Ammon's horn (tissue), 1 donor: ENCODE measurements at regions not wholly inside any gene's neighbourhood (a gene's known extent, or its start where the extent isn't known, plus 50 kb on each side); places are given as distances from the start of the nearest gene placed in this dataset.
"Not testable (repeated sequence)": the region's sequence is repeated elsewhere in the genome, so short reads cannot be mapped to it uniquely, and the experiment has no call there.

ENCODE experiments used
- DNase-seq: peaks from one replicate; pipeline ENCODE4 v3.0.0-alpha.2; 2016; ENCODE audit warnings: low spot score

DNA sequence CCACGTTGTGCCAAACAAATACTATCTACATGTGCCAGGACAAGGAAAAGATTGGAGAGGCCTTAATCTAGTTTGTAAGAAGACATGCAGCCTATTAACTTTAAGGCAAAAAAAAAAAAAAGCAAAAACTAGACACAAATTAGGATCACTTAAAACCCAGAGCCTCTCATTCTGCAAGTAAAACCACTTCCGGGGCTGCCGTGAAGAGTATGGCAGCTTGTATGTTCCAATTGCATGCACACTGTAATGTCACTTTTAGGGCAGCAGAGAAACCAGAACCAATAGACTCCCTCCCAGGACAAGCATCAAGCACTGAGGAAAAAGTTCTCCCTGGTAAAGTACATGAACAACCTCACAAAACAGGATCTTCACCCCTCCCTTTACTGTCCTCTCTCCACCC, 70.6 kb downstream of the RSL24D1 start:
- DNase-seq: no peak

DNA sequence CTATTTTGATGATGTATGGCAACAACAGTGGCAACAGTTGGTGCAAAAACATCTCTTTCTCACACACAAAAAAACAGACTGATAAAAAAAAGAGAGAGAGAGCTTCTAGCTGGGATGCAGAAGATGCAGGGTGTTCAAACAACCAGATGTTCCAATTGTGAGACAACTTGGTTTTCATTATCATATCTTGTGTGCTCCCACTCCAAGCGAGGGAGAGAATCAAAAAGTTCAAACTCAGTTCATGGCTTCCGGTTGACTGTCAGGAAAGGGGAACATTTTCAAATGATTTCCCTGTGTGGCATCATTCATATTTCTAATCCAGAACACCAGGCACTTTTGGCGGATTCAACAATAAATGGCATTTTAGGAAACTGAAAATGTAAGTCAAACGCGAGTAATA, 72.1 kb downstream of the RSL24D1 start:
- DNase-seq: no peak

DNA sequence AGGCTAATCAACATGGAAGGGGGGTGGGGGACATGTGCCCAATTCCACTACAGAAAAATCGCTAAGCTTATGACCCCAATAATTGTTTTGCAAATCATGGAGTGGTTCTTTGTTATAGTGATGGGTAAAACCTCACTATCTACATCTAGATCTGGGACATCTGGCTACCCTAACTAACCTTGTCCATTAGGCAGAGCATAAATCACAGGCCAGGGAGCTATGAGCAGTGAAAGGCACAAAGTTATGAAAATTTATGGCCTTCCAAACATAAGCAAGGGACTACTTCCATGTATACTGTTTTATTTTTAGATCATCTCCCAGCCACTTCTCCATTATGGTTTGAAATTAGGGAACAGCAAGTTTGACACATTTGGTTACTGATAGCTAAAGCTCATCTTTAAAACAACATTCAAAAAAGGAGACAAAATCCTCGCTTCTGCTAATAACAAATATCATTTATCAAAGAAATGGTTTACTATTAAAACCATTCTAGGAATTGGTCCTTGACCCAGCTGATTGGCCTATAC, 78.3 kb downstream of the RSL24D1 start:
- DNase-seq: no peak

DNA sequence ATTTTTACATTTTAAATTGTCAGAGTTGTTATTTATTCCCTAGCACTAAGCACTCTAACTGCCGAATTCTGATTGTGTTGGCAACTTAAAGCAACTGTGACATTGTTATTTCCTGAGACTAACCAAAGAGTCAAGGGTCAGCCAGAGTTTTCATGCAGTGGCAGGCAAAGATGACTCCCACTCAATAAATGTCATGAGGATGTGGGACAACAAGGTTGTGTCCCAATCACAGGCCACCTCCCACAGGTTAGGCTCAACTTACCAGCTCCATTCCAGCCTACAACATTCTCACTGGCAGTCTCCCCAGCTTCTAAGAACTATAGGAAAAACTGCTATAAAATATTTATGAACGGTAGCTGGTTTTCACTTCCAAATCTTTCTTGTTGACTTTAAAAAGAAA, 80.1 kb downstream of the RSL24D1 start:
- no peak for DNase-seq

DNA sequence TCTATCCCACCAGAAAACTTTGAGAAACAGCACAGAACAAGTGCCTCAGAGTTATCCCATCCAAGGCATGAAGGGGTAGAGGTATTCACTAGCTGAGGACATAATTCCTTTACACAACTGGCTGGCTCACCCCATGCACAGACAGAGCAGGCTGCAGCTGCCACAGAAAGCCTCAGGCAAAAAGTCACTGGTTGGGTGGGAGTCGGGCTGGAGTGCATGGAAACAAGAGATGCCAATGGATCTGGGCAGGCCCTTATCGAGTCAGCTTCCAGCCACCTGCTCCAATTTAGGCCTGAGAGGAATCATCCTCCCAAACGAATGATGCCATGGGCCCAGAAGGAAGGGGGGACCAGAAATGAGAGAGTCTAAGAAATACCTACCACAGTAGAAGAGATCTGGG, 83.0 kb downstream of the RSL24D1 start:
- no peak for DNase-seq

DNA sequence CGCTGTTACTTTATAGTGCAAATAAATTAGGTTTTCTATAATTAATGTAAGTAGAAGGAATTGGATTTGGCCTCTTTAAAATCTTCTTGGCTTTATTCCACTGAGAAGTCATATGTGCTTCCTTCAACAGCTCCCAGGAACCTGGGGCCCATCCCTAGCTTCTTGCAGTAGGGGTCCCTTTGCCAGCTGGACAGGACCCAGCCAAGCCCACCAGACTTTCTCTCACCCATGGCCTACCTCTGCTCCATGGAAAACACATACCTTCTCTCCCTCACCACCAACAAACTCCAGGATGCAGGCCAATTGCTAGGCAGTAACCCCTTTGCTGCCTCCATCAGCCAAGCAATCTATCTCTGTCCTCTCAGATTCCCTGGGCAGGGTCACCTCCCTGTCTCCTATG, 84.0 kb downstream of the RSL24D1 start:
- no peak for DNase-seq

DNA sequence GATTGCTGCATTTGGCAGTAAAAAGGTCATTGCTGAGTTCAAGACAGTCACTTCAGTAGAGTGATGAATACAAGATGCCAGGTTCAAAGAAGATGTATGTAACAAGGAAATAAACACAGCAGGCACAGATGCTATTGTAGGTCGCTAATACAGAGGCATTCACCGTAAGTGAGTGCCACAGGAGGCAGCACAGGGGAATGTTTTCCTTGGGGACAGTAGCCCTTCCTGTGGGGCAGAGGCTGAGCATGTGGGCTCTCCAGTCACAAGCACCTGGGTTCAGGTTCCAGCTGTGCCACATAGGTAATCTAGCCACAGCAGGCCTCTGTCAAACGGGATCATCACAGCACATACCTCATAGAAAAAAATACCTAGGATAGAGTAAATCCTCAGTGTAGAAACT, 86.3 kb downstream of the RSL24D1 start:
- no peak for DNase-seq

DNA sequence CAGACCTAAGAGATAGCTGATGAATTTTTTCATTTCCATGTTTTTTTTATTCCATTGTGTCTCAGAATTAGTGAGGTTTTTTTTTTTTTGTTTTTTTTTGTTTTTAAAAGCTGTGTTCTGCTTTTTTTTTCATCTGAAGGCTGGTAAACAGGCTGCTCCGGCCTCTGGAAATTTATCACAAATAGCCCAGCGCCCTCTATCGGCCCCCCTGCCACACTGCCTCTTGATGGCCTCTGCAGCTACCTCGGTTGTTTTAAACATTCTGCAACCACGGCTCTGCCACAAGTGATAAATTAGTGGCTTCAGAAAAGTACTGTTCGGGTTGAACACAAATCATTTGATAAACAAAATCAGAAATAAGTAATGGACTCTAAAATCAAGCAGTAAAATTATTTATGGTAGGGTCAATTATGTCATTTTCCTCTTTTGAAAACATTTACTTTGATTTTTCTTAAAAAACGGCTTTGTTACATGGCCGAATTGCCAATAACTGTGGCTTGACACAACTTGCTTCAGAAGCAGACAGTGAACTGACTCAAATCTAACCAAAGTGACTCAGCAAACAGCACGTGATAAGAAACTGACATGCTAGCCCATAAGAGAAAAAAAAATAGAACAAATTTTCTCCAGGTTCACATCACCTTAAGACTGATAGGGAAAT, 87.8 kb downstream of the RSL24D1 start:
- peak; percentile 77 for DNase-seq

DNA sequence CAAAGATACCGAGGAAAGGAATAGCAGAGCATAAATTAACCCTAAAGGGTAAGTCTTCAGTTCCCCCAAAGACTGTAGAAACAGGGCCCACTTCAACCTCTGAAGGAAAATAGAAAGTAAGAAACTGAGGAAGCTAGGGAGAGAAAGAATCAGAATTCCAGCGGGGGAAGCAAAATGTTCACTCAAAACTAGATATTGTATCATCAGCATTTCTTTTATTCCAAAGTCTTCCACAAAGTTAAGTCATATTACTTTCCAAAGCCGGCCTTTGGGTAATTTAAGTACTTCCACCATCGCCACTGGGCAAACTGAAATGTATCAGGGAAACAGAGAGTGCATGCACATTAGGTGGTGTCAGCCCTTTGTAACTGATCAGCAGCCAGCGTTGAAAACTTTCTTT, 88.3 kb downstream of the RSL24D1 start:
- DNase-seq: no peak

DNA sequence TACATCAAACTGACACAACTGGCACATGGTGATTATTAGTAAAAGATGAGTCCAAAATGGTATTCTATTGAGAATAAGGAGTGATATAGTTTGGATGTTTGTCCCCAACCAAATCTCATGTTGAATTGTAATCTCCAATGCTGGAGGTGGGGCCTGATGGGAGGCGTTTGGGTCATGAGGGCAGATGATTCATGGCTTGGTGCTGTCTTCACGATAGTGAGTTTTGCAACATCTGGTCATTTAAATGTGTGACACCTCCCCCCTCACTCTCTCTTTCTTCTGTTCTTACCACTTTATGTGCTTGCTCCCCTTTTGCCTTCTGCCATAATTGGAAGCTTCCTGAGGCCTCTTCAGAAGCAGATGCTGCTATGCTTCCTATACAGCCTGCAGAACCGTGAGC, 90.6 kb downstream of the RSL24D1 start:
- DNase-seq: no peak

DNA sequence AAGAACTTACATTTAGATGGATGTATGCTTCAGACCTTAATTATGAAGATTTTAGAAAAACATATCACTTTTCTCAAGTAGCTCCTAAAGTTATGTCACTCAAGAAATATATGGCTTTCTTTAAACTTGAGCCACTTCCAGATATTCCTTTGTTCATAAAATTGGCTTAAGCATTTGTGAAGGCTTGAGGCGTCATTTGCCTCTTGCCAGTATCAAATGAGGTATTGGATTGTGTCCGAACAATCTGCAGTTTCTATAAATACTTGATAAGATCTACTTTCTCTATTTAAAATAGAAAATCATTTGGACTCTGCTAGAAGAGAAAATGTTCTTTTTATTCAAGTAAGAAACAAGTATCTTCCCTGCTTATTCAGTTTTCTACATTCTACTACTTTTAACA, 102.6 kb downstream of the RSL24D1 start:
- DNase-seq: no peak

DNA sequence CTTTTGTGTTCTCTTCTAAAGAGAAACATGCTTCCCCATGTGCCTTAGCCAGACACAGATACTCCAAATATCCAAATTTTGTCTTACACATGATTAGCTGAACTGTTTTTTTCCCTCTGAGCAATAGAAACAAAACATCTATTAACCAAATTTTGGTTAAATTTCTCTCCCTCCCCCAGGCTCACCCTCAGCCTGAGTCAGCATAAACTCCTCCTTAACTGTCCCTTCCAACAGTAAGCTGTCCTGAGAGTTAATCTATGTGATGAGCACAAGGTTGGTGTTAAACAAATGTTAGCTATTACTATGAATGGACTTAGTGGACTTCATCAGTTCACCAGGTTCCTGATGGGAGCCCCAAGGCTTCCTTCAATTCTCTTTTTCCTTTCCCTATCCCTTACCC, 108.5 kb downstream of the RSL24D1 start:
- DNase-seq: no peak

DNA sequence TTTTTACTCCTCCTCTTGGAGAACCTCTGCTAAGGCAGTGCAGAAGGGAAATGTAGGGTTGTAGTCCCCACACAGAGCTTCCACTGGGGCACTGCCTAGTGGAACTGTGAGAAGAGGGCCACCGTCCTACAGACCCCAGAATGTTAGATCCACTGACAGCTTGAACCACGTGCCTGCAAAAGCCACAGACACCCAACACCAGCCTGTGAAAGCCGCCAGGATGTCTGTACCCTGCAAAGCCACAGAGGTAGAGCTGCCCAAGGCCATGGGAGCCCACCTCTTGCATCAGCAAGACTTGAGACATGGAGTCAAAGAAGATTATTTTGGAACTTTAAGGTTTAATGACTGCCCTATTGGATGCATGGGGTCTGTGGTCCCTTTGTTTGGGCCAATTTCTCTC, 112.1 kb downstream of the RSL24D1 start:
- no peak for DNase-seq

DNA sequence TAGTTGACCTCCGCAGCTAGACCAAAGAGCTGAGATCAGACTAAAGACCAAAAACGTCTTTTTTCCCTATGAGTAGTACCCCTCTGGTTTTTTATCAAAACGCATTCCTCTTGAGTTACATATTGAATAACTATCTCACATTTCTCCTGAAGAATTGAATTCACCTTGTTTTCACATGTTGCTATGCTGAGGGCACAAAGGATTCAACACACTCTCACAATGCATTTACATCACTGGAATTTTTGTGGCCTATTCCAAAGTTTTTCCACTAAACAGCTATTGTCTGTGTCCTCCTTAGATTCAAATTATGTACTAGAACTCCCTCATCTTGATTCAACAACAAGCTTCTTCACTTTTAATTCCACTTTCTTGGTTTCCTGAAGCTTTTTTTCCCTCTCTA, 112.5 kb downstream of the RSL24D1 start:
- no peak for DNase-seq

DNA sequence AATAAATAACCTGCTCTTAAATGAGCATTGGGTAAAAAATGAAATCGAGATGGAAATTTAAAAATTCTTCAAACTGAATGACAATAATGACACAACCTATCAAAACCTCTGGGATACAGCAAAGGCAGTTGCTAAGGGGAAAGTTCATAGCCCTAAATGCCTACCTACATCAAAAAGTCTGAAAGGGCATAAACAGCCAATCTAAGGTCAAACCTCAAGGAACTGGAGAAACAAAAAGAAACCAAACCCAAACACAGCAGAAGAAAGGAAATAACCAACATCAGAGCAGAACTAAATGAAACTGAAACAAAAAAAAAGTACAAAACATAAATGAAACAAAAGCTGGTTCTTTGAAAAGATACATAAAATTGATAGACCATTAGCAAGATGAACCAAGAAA, 119.7 kb downstream of the RSL24D1 start:
- not testable (repeated sequence) for DNase-seq

DNA sequence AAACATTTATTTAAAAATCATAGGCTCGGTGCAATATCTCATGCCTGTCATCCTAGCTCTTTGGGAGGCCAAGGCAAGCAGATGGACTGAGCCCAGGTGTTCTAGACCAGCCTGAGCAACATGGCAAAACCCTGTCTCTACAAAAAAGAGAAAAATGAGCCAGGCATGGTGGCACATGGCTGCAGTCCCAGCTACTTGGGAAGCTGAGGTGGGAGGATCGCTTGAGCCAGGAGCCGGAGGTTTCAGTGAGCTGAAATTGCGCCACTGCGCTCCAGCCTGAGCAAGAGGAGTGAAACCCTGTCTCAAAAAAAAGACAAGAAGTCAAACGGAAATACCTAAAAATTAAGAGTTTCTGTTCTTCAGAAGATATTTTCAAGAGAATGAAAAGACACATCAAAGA, 122.3 kb downstream of the RSL24D1 start:
- DNase-seq: no peak

DNA sequence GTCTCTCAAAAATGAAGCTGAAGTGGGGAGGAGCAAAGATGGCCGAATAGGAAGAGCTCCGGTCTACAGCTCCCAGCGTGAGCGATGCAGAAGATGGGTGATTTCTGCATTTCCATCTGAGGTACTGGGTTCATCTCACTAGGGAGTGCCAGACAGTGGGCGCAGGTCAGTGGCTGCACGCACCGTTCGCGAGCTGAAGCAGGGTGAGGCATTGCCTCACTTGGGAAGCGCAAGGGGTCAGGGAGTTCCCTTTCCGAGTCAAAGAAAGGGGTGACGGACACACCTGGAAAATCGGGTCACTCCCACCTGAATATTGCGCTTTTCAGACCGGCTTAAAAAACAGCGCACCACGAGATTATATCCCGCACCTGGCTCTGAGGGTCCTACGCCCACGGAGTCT, 132.8 kb downstream of the RSL24D1 start:
- not testable (repeated sequence) for DNase-seq

DNA sequence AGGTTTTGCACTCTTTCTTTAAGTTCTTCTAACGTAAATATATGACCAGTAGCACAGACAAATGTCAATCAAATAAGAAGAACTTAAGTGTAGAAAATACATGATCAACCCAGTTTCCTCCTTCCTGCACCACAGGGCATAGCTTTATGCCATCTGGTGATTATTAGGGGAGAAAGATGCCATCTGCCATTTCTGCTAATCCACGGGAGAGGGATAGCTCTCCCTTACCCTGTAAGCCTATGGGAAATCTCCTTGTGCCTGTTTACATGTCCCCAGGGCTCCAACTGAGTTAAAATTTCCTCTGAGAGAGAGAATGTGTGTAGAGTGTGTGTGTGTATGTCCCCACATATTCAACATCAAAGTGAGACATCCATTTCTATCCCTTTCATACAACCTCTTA, 135.9 kb downstream of the RSL24D1 start:
- DNase-seq: no peak

DNA sequence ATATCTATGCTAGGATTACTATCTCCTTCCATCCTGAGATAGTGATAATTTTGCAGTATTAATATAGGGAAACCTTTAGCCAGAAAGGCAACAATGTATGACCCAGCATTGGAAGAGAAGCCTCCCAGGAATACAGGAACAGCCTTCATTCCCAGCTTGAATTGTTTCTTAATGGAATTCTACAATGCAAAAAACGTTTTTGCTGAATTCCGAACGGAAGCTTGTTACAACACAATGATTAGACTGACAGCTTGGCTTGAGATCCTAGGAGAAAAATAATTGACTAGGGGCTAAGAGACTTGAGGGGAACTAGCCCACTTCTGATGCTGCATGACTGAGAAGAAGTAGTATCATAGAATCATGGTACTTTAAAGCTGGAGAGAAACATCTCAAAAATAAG, 140.2 kb downstream of the RSL24D1 start:
- DNase-seq: no peak

DNA sequence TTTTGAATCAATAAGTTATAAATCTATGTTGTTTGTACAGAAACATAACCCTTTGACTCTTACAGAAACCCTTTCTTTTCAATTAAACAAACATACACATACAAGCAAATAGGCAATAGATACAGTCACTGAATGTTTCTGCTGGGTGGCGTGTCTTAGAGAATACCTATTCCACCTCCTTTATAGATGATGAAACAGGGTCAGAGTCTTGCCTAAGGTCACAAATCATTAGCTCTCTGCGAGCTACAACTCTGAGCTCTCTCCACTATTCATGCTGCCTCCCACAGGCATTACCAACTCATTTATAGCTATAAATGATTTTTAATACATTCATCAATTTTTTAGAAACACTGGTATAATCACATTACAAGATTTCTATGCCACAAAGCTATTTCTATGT, 152.6 kb downstream of the RSL24D1 start:
- no peak for DNase-seq

DNA sequence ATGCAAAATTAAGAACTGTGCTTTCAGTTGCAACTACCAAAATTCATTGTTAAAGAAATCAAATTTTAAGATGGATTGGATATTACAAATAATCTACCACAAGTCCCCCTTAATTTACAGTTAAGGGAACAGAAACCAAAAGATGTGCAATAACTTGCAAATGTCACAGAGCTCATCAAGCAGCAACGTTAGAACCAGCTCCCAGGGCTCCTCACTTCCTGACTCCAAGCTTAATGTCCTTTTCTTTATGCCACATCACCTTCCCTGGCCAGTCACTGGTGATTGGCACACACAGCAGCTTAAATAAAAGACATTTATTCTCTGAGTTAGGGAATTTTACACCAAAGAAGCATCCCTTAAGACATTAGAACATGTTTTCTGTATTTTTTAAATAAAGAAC, 159.7 kb downstream of the RSL24D1 start:
- no peak for DNase-seq

DNA sequence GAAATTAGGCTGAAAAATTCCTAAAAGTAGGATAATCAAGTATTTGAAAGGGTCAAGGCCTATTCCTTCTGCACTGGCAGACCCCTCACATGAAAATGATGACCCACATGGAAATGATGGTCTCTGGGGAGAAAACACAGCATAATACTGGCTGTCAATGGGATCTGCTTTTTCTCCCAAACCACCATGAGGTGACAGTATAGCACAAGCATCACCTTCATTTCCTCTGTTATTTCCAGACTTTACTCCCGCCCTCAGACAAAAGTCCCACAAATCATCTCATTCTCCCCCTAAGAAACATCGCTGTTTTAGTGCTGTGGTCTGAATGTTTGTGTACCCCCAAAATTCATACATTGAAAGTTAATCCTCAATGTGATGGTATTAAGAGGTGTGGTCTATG, 161.0 kb downstream of the RSL24D1 start:
- no peak for DNase-seq

DNA sequence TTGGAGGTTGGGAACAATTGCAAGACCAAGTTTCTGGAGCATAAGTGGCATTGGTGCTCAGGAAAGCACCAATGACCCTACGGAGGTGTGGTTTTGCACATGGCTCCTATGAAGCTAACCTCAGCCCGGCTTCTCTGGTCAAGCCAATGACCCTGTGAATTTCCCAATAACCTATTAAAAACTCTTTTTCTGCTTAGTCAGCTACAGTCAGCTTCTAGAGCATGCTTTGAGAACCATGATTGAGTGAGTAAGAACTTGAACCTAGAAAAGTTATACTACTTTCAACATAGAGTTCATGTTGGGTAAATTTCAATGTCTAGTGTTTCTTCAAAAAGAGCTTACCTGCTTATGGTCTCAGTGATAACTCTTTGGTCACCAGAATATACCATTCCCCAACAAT, 163.2 kb downstream of the RSL24D1 start:
- DNase-seq: no peak

DNA sequence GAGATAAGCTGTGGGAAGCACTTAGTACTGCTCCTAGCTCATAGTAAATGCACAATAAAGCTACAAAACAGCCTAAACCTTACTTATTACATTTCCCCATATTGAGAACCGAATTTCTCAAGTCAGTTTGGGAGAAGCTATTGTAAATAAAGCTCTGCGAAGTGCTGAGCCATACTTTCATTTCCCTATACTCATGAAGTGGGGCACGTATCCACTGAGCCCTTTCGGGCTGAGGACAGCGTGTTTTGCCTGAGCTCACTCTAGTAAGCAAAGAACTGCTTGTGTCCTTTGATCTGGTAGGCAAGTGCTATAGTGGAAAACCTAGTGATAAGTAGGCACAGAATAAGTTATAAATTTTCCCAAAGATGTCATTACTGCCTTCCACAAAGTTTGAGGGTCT, 165.0 kb downstream of the RSL24D1 start:
- peak; percentile 63 for DNase-seq

DNA sequence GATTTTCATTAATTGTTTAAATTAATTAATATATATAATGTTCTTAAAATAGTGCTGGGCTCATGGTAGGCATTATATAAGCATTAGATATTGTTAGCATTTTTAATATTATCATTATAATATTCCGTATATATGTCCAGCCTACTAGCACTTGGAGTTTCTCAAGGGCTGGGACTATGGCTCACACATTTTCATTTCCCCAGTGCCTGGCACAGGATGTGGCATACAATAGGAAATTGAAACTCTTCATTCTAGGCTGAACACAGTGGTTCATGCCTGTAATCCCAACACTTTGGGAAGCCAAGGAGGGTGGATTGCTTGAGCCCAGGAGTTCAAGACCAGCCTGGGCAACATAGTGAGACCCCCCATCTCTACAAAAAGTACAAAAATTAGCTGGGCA, 170.4 kb downstream of the RSL24D1 start:
- no peak for DNase-seq
